ENCODE measurements at regions not wholly inside any gene's neighbourhood (a gene's known extent, or its start where the extent isn't known, plus 50 kb on each side); places are given as distances from the start of the nearest gene placed in this dataset.

GRCh38 chr2:579351-579886, 97.8 kb downstream of the TMEM18 start:
- H2AFZ ChIP-seq (ENCODE audit: low read length) = no peak overlapping the region
- H2BK20ac ChIP-seq (ENCODE audit: low read length) = no peak overlapping the region
- no peak overlapping the region for H3K4ac ChIP-seq (replicated peaks; ENCODE audit: insufficient read length, low read depth, low read length)
- H3K36me3 ChIP-seq (ENCODE audit: control insufficient read depth in 2 of 4, insufficient read depth in 4 of 4, low read length in 3 of 4) = no peaks in the 10 kb centered on the region
- no peak overlapping the region for H3K4me3 ChIP-seq (ENCODE audit: extremely low read depth in 1 of 4, insufficient read depth in 2 of 4, low read depth in 3 of 4, low read length in 4 of 4)
- H3K23ac ChIP-seq (ENCODE audit: insufficient read length) = no peak overlapping the region
- FAIRE-seq = no peak
- no peaks in the 10 kb centered on the region for H4K20me1 ChIP-seq (replicated peaks in 1 of 2; ENCODE audit: control insufficient read depth in 1 of 2, insufficient read depth in 2 of 2, low read length in 2 of 2)
- no peak overlapping the region for H2BK120ac ChIP-seq (replicated peaks; ENCODE audit: low read depth, low read length)
- no peak overlapping the region for H2BK15ac ChIP-seq (ENCODE audit: low read length)
- no peak overlapping the region for H4K5ac ChIP-seq (ENCODE audit: insufficient read length, low read depth, low read length)
- H2BK5ac ChIP-seq (ENCODE audit: low read depth, low read length) = no peak overlapping the region
- no peak overlapping the region for H4K91ac ChIP-seq (replicated peaks; ENCODE audit: insufficient read length, low read length)
- H4K8ac ChIP-seq (ENCODE audit: extremely low read depth, insufficient read depth, low read length) = no peak overlapping the region
- 96% methylated on average over 9 of the region's 9 CpGs; no CpG with 5 or more reads in 1 of the 2 experiments for WGBS, 2 experiments (ENCODE audit: extremely low coverage in 1 of 2, insufficient coverage in 1 of 2, insufficient read length in 1 of 2, insufficient replicate concordance in 2 of 2, low coverage in 1 of 2, low lambda C conversion rate in 2 of 2, missing lambda C conversion rate in 1 of 2)
- ChIA-PET POLR2A (ENCODE audit: partially characterized antibody) (no interaction called here), CTCF (ENCODE audit: partially characterized antibody) (no interaction called here)
- no peak overlapping the region for H3K4me2 ChIP-seq (ENCODE audit: insufficient read depth in 1 of 2, low read depth in 2 of 2, low read length in 2 of 2)
- H3K27me3 ChIP-seq (replicated peaks in 1 of 4; ENCODE audit: control insufficient read depth in 3 of 4, extremely low read depth in 1 of 4, insufficient read depth in 3 of 4, low read length in 3 of 4) = no peaks in the 10 kb centered on the region
- peaks cover 0 to 8% of the 10 kb centered on the region in 2 experiments; a peak in 1 of 4 replicates for H3K9me3 ChIP-seq (ENCODE audit: insufficient read depth in 2 of 2, low read depth in 1 of 2, low read length in 1 of 2)
- H3K79me1 ChIP-seq (ENCODE audit: low read depth, low read length) = no peaks in the 10 kb centered on the region
- H2AK5ac ChIP-seq (ENCODE audit: low read depth, low read length) = no peak overlapping the region
- H3K18ac ChIP-seq (ENCODE audit: extremely low read depth, low read length) = no peak overlapping the region
- H3K79me2 ChIP-seq (ENCODE audit: control insufficient read depth in 1 of 2, insufficient read depth in 2 of 2, low read length in 2 of 2) = no peaks in the 10 kb centered on the region
- H3K27ac ChIP-seq (ENCODE audit: low read depth, low read length) = no peak overlapping the region
- no peak overlapping the region for H3K56ac ChIP-seq (replicated peaks; ENCODE audit: insufficient read length, low read depth, low read length)
- H3K14ac ChIP-seq (ENCODE audit: insufficient read length) = no peak overlapping the region
- no peak for DNase-seq (ENCODE audit: low read depth in 1 of 2, low spot score in 2 of 2)
- H2BK12ac ChIP-seq (ENCODE audit: low read depth, low read length) = no peak overlapping the region; the same call in 1 of the 2 replicates
- H3K4me1 ChIP-seq (replicated peaks in 1 of 4; ENCODE audit: control insufficient read depth in 3 of 4, insufficient read depth in 4 of 4, low read length in 3 of 4) = peaks cover 0 to 2% (median 0%) of the 10 kb centered on the region in 4 experiments; a peak in 1 of 7 replicates
- H3K23me2 ChIP-seq (ENCODE audit: low read depth, low read length) = no peaks in the 10 kb centered on the region
- no peak overlapping the region for H3K9ac ChIP-seq (replicated peaks in 1 of 4; ENCODE audit: extremely low read depth in 1 of 4, low read depth in 3 of 4, low read length in 3 of 4)
- TF ChIP-seq SIRT6 (IDR thresholded peaks at IDR 0.05; ENCODE audit: low read length) = no peak
- no peak for TF ChIP-seq TBP (IDR thresholded peaks at IDR 0.05; ENCODE audit: low read depth, low read length)
- no peak for TF ChIP-seq SIN3A (conservative IDR thresholded peaks at IDR 0.05 in 1 of 2, IDR thresholded peaks at IDR 0.05 in 1 of 2; ENCODE audit: low read depth in 1 of 2, low read length in 2 of 2)
- TF ChIP-seq POU5F1 (IDR thresholded peaks at IDR 0.05; ENCODE audit: low read depth, low read length) = no peak
- no peak for TF ChIP-seq CTBP2 (IDR thresholded peaks at IDR 0.05; ENCODE audit: borderline replicate concordance, insufficient read depth, insufficient read length, low read length)
- no peak for TF ChIP-seq JUN (IDR thresholded peaks at IDR 0.05; ENCODE audit: low read depth, low read length)
- no peak for TF ChIP-seq SIX5 (IDR thresholded peaks at IDR 0.05; ENCODE audit: low read depth, low read length)
- TF ChIP-seq, protein P1, sequence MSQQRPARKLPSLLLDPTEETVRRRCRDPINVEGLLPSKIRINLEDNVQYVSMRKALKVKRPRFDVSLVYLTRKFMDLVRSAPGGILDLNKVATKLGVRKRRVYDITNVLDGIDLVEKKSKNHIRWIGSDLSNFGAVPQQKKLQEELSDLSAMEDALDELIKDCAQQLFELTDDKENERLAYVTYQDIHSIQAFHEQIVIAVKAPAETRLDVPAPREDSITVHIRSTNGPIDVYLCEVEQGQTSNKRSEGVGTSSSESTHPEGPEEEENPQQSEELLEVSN (IDR thresholded peaks at IDR 0.05) = no peak
- TF ChIP-seq TAF7 (optimal IDR thresholded peaks at IDR 0.05; ENCODE audit: borderline replicate concordance, low read depth, low read length) = no peak
- TF ChIP-seq EGR1 (IDR thresholded peaks at IDR 0.05; ENCODE audit: borderline replicate concordance, low read depth, low read length) = no peak
- no peak for TF ChIP-seq CEBPB (IDR thresholded peaks at IDR 0.05; ENCODE audit: low read depth, low read length)
- no peak for TF ChIP-seq FOSL1 (IDR thresholded peaks at IDR 0.05; ENCODE audit: insufficient read depth, low read depth, low read length)
- TF ChIP-seq SP2 (IDR thresholded peaks at IDR 0.05; ENCODE audit: low read length) = no peak
- no peak for TF ChIP-seq HDAC2 (IDR thresholded peaks at IDR 0.05; ENCODE audit: borderline replicate concordance in 1 of 2, low read depth in 2 of 2, low read length in 2 of 2)
